Keratinocyte (primary cell): ENCODE measurements at regions not wholly inside any gene's neighbourhood (a gene's known extent, or its start where the extent isn't known, plus 50 kb on each side); places are given as distances from the start of the nearest gene placed in this dataset.

ENCODE experiments used
- DNase-seq: peaks from one replicate; pipeline ENCODE4 v3.0.0-alpha.2; 2011; ENCODE audit warnings: low read depth, missing footprints, low spot score
- FAIRE-seq: peaks from 2 replicates; lab custom pipeline; 2011; peaks lifted over from hg19 to GRCh38; lab: Jason Lieb, UNC
- H2AFZ ChIP-seq: 2 replicates; pipeline ENCODE4 v1.6.0; 2012; ENCODE audit warnings: low read length, control low read depth, inconsistent platforms; ENCODE audit not compliant: control insufficient read depth
- H3K27ac ChIP-seq: 2 replicates; pipeline ENCODE4 v1.5.1; 2011; ENCODE audit warnings: low read length; ENCODE audit not compliant: control insufficient read depth, insufficient read depth
- H3K27me3 ChIP-seq: 3 replicates; pipeline ENCODE4 v1.6.0; 2011; ENCODE audit warnings: low read length; ENCODE audit not compliant: control insufficient read depth, insufficient read depth; ENCODE audit errors: extremely low read depth
- H3K36me3 ChIP-seq, 2 experiments: 2 replicates in 1 of 2; 3 replicates in 1 of 2; pipeline ENCODE4 v1.5.1; 2011; ENCODE audit warnings: low read length in 2 of 2, mild to moderate bottlenecking in 1 of 2; ENCODE audit not compliant: control insufficient read depth in 2 of 2, insufficient read depth in 2 of 2; ENCODE audit errors: extremely low read depth in 1 of 2
- H3K4me1 ChIP-seq: 3 replicates; pipeline ENCODE4 v1.5.1; 2011; ENCODE audit warnings: low read length; ENCODE audit not compliant: control insufficient read depth, insufficient read depth; ENCODE audit errors: extremely low read depth
- H3K4me2 ChIP-seq: 3 replicates; pipeline ENCODE4 v1.6.0; 2011; ENCODE audit warnings: low read depth, low read length; ENCODE audit not compliant: control insufficient read depth, insufficient read depth; ENCODE audit errors: extremely low read depth
- H3K4me3 ChIP-seq, 3 experiments: fragments of 200-600 bp in 1 of 3; sonication (generic) in 1 of 3; 2 replicates in 2 of 3; 3 replicates in 1 of 3; pipeline ENCODE4 v1.5.1; 2011 to 2016; ENCODE audit warnings: low read length in 3 of 3, mild to moderate bottlenecking in 3 of 3, control low read depth in 2 of 3, inconsistent platforms in 1 of 3, low read depth in 1 of 3, mixed read lengths in 1 of 3, mixed run types in 1 of 3, moderate library complexity in 1 of 3; ENCODE audit not compliant: control insufficient read depth in 2 of 3, insufficient read depth in 2 of 3; ENCODE audit errors: extremely low read depth in 1 of 3
- H3K79me2 ChIP-seq: 2 replicates; pipeline ENCODE4 v1.6.0; 2012; ENCODE audit warnings: low read length; ENCODE audit not compliant: control insufficient read depth, insufficient read depth
- H3K9ac ChIP-seq: 3 replicates; pipeline ENCODE4 v1.6.0; 2011; ENCODE audit warnings: low read length; ENCODE audit not compliant: control insufficient read depth, insufficient read depth; ENCODE audit errors: extremely low read depth
- H3K9me1 ChIP-seq: 3 replicates; pipeline ENCODE4 v1.6.0; 2011; ENCODE audit warnings: low read length; ENCODE audit not compliant: control insufficient read depth, insufficient read depth; ENCODE audit errors: extremely low read depth
- H3K9me3 ChIP-seq: 2 replicates; pipeline ENCODE4 v1.5.1; 2012; ENCODE audit warnings: low read depth, low read length; ENCODE audit not compliant: control insufficient read depth
- H4K20me1 ChIP-seq: 3 replicates; pipeline ENCODE4 v1.6.0; 2011; ENCODE audit warnings: low read length; ENCODE audit not compliant: control insufficient read depth, insufficient read depth; ENCODE audit errors: extremely low read depth
- CTCF ChIP-seq, 3 experiments: IDR thresholded peaks in 1 of 3; conservative IDR thresholded peaks in 1 of 3; optimal IDR thresholded peaks in 1 of 3; 2 replicates in 2 of 3; 3 replicates in 1 of 3; pipeline versions ENCODE3 to v1.5.1; 2011; ENCODE audit warnings: low read length in 3 of 3, mild to moderate bottlenecking in 3 of 3, moderate library complexity in 2 of 3, control low read depth in 1 of 3, inconsistent platforms in 1 of 3; ENCODE audit not compliant: insufficient read depth in 2 of 3; ENCODE audit errors: extremely low read depth in 1 of 3
- EZH2 ChIP-seq: IDR thresholded peaks from one replicate; pipeline ENCODE4 v1.6.1; 2012; ENCODE audit warnings: inconsistent platforms, mild to moderate bottlenecking, low read length, moderate library complexity
- dilution Hi-C: fragments of 300-500 bp; cut with MboI; formaldehyde crosslinking; loops from one replicate; pipeline ENCODE4 v1.7.0; 2020; ENCODE audit warnings: low sequenced_read_pairs; ENCODE audit not compliant: extremely low pct_ligation_motif_present

GRCh38 chr22:47757741-47758140 is 995.3 kb downstream of the TBC1D22A start:
- no peaks in the 10 kb centered on the region for H3K36me3 ChIP-seq
- no peaks in the 10 kb centered on the region for H3K9me1 ChIP-seq
- no peak overlapping the region for H3K27ac ChIP-seq
- no peak overlapping the region for H3K9ac ChIP-seq
- no peaks in the 10 kb centered on the region for H4K20me1 ChIP-seq
- H3K79me2 ChIP-seq, result no peaks in the 10 kb centered on the region
- dilution Hi-C loops, result no loop called here
- no peaks in the 10 kb centered on the region for H3K27me3 ChIP-seq
- no peaks in the 10 kb centered on the region for H3K4me1 ChIP-seq
- no peak for TF ChIP-seq EZH2
- no peak for TF ChIP-seq CTCF (optimal IDR thresholded peaks at IDR 0.05 in 1 of 3, IDR thresholded peaks at IDR 0.05 in 1 of 3, conservative IDR thresholded peaks at IDR 0.05 in 1 of 3; ENCODE audit: extremely low read depth in 1 of 3, insufficient read depth in 2 of 3, low read length in 3 of 3)
- DNase-seq (no peak), FAIRE-seq (no peak)
- no peak overlapping the region for H3K4me3 ChIP-seq
- no peaks in the 10 kb centered on the region for H3K9me3 ChIP-seq
- H2AFZ ChIP-seq, result no peak overlapping the region
- H3K4me2 ChIP-seq, result no peak overlapping the region

GRCh38 chr22:47750086-47750485 is 987.6 kb downstream of the TBC1D22A start:
- H3K36me3 ChIP-seq, result no peaks in the 10 kb centered on the region
- H3K9ac ChIP-seq, result no peak overlapping the region
- H4K20me1 ChIP-seq, result no peaks in the 10 kb centered on the region
- FAIRE-seq (no peak), DNase-seq (no peak)
- no peaks in the 10 kb centered on the region for H3K9me1 ChIP-seq
- H3K27ac ChIP-seq, result no peak overlapping the region
- H3K4me2 ChIP-seq, result no peak overlapping the region
- no peaks in the 10 kb centered on the region for H3K9me3 ChIP-seq
- no peaks in the 10 kb centered on the region for H3K79me2 ChIP-seq
- dilution Hi-C loops, result no loop called here
- no peak overlapping the region for H2AFZ ChIP-seq
- no peaks in the 10 kb centered on the region for H3K4me1 ChIP-seq
- H3K4me3 ChIP-seq, result no peak overlapping the region
- H3K27me3 ChIP-seq, result no peaks in the 10 kb centered on the region
- TF ChIP-seq CTCF (optimal IDR thresholded peaks at IDR 0.05 in 1 of 3, IDR thresholded peaks at IDR 0.05 in 1 of 3, conservative IDR thresholded peaks at IDR 0.05 in 1 of 3; ENCODE audit: extremely low read depth in 1 of 3, insufficient read depth in 2 of 3, low read length in 3 of 3) (no peak), EZH2 (no peak)
